ENCODE measurements at regions not wholly inside any gene's neighbourhood (a gene's known extent, or its start where the extent isn't known, plus 50 kb on each side); places are given as distances from the start of the nearest gene placed in this dataset.
"Not testable (repeated sequence)": the region's sequence is repeated elsewhere in the genome, so short reads cannot be mapped to it uniquely, and the experiment has no call there.

DNA sequence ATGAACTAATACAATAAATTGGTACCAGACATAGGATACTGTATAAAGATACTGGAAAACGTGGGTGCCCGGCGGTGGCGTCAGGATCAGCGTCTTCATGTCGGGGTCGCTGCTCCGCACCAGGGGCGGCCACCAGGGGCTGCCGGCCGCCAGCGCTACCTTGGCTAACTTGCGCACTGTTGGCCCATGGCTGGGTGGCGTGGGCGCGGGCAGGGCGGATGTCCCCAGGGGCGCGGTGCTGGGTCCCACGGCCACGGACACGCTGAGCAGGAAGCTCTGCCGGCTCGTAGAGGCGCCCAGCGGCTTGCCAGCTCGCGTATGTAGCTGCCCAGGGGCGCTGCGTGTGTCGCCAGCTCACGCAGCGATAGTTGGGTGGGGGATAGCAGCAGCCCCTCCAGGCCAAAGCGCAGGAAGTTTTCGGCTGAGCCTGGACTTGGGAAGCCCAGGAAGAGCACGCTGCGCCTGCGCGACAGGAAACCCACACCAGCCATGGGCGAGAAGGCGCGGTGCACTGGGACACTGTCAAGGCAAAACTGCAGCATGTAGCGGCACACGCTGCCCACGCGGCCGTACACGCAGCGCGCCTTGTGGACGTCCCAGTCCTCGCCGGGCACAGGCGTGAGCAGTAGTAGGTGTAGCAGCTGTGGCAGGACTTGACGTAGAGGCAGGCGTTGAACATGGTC lies 299.9 kb downstream of the CCDC74A start:
- no peaks in the 10 kb centered on the region for H3K36me3 ChIP-seq
- H3K27me3 ChIP-seq (ENCODE audit: low read depth): peaks cover 27% of the 10 kb centered on the region
- H3K4me1 ChIP-seq: no peaks in the 10 kb centered on the region
- H3K4me3 ChIP-seq: no peak overlapping the region
- intact Hi-C loops (cut with micrococcal nuclease): no loop called here
- DNase-seq: no peak
- H3K27ac ChIP-seq (replicated peaks): no peak overlapping the region
- no peaks in the 10 kb centered on the region for H3K9me3 ChIP-seq (replicated peaks)
- TF ChIP-seq, protein P1, sequence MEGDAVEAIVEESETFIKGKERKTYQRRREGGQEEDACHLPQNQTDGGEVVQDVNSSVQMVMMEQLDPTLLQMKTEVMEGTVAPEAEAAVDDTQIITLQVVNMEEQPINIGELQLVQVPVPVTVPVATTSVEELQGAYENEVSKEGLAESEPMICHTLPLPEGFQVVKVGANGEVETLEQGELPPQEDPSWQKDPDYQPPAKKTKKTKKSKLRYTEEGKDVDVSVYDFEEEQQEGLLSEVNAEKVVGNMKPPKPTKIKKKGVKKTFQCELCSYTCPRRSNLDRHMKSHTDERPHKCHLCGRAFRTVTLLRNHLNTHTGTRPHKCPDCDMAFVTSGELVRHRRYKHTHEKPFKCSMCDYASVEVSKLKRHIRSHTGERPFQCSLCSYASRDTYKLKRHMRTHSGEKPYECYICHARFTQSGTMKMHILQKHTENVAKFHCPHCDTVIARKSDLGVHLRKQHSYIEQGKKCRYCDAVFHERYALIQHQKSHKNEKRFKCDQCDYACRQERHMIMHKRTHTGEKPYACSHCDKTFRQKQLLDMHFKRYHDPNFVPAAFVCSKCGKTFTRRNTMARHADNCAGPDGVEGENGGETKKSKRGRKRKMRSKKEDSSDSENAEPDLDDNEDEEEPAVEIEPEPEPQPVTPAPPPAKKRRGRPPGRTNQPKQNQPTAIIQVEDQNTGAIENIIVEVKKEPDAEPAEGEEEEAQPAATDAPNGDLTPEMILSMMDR (IDR thresholded peaks at IDR 0.05; ENCODE audit: borderline replicate concordance): no peak

DNA sequence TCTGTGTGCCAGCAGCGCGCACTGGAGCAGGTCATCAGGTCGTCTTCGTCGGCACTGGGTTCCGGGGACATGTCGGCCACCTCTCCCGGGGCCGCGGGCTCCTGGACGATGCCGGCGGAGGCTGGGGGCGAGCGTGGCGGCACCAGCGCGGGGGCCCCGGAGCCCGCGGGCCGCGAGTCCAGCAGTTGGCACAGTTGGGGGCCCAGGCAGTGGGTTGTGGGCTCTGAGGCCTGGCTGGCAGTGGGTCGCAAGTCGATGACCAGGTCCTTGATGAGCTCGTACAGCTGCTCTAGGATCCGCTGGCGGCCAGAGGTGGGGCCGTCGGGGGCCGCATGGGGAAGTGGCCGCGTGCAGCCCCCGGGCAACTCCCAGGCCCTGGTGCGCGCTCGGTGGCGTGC lies 300.5 kb downstream of the CCDC74A start:
- H3K36me3 ChIP-seq: no peaks in the 10 kb centered on the region
- no peak overlapping the region for H3K4me3 ChIP-seq
- no peak overlapping the region for H3K27ac ChIP-seq (replicated peaks)
- intact Hi-C loops (cut with micrococcal nuclease): no loop called here
- H3K27me3 ChIP-seq (ENCODE audit: low read depth): peaks cover 27% of the 10 kb centered on the region
- TF ChIP-seq, protein P1 (IDR thresholded peaks at IDR 0.05; ENCODE audit: borderline replicate concordance): no peak
- no peaks in the 10 kb centered on the region for H3K9me3 ChIP-seq (replicated peaks)
- no peak for DNase-seq
- no peaks in the 10 kb centered on the region for H3K4me1 ChIP-seq

DNA sequence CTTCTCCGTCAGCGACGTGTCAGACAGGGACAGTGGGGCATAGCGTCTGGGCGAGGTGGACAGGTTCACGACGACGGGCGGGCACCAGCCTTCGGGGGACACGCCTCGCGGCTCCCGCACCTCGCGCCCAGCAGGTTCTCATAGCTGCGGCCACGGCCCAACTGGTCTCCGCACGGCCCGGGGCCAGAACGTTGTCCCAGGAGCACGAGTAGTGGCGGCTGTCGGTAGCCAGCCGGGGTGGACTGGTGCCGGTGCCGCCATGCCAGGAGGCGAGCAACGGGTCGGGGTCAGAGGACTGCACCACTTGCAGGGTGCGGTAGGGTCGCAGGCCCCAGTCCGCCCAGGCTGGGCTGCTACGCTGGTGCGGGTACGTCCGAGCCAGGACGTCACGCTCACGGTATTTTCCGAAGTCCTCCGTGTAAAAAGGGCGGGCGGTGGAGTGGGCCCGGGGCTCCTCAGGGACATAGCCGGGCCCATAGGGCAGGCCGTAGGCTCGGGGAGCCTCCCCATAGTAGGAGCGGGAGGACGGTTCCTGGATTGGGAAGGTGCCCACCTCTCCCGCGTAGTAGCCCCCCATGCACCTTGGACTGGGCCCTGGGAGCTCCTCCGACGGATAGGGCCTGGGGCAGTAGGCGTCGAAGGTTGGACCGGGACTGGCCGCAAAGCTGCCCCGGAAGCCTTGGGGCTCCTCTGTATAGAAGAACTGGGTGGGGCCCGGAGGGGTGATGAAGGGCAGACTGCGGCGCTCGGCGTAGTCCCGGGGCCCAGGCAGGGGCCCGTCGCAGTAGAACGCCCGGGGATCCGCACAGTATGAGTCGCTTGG lies 301.2 kb downstream of the CCDC74A start:
- H3K9me3 ChIP-seq (replicated peaks); DNase-seq; H3K36me3 ChIP-seq; H3K4me1 ChIP-seq; H3K27ac ChIP-seq (replicated peaks); intact Hi-C loops (cut with micrococcal nuclease); H3K4me3 ChIP-seq: not testable (repeated sequence)
- H3K27me3 ChIP-seq (ENCODE audit: low read depth): peaks cover 33% of the 10 kb centered on the region

DNA sequence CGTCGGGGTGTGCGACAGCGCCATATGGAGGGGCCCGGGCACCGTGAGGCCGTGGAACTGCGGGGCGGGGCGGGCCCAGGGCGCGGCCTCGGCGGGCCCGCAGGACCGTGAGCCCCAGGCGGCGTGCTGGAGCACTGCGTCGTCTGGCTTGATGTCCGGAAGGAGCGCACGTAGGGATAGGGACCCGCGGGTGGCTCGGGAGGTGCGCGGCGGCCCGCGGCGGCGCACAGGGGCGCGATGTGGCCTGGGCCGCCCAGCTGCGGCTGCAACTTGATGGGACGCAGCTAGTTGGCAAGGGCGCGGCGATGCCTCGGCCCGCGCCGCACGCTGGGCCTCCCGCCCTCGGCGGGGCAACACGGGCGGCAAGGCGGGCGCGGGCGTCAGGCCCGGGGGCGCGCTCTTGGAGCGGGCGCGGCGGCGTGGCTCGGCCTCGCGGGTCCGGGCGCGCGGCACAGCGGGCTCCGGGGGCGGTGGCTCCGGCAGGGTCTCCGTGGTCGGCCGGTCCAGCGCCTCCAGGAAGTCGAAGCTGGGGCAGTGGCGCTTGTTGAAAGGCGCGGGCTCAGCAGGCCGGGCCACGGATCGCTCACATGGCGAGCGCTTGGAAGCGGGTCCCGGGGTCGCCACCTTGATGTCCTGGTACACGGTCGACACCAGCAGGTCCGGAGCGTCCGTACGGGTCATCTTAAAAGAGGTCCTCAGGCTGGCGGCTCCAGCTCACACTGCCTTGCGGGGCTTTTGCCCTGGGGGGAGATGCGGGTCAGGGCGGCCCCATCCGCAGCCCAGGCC lies 302.0 kb downstream of the CCDC74A start:
- H3K27me3 ChIP-seq (ENCODE audit: low read depth): peaks cover 39% of the 10 kb centered on the region
- intact Hi-C loops (cut with micrococcal nuclease); H3K4me3 ChIP-seq; H3K27ac ChIP-seq (replicated peaks); H3K36me3 ChIP-seq; DNase-seq; H3K4me1 ChIP-seq; H3K9me3 ChIP-seq (replicated peaks): not testable (repeated sequence)

DNA sequence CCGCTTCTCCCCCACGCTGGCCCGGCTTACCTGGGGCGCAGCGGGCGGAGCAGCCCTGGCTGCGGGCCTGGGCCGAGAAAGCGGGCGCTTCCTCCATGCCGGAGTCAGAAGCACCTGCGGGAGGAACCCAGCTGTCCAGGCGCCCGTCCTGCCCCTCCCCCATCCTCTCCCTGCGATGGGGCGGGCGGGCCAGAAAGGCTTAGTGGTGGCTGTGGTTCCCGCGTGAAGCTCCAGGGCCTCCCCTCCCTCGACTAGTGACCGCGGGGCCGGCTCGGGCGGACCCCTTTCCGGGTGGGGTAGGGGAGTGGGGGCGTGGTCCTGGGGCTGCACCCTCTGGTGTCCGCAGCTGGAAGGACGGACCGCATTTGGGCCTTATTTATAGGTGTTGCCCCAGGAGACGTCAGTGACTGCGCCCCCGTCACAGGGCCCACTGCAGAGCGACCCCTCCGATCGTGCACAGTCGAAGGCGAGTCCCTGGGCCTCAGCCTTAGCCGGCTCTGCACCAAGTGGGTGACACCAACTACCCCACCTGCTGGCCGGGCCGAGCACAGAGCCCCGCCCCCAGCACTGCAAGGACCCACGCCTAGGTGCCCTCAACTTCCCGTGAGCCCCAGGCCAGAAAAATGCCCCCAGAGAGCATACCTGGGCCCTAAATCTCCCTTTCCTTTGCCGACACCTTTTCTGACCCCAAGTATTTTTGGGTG lies 302.7 kb downstream of the CCDC74A start:
- intact Hi-C loops (cut with micrococcal nuclease); H3K36me3 ChIP-seq; H3K4me3 ChIP-seq; H3K9me3 ChIP-seq (replicated peaks); DNase-seq; H3K4me1 ChIP-seq; H3K27ac ChIP-seq (replicated peaks): not testable (repeated sequence)
- peaks cover 46% of the 10 kb centered on the region for H3K27me3 ChIP-seq (ENCODE audit: low read depth)

DNA sequence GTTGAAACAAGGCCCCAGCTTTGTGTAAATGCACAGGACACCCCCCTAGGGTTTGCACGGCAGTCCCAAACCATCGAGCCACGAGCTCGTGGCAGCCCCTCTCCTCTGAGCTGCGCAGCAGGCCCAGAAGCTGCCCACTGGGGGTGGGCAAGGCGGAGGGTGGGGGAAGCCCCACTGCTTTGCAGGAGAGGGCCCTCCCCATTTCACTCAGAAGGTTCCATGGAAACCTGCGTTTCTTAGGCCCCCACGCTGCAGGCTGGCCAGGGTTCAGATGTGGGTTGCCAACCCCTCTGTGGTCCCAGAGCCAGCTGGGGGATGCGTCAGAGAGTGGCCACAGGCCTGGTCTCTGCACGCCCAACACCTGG lies 303.2 kb downstream of the CCDC74A start:
- DNase-seq; H3K4me3 ChIP-seq; H3K27ac ChIP-seq (replicated peaks); H3K9me3 ChIP-seq (replicated peaks); H3K36me3 ChIP-seq; H3K4me1 ChIP-seq; intact Hi-C loops (cut with micrococcal nuclease): not testable (repeated sequence)
- peaks cover 51% of the 10 kb centered on the region for H3K27me3 ChIP-seq (ENCODE audit: low read depth)

DNA sequence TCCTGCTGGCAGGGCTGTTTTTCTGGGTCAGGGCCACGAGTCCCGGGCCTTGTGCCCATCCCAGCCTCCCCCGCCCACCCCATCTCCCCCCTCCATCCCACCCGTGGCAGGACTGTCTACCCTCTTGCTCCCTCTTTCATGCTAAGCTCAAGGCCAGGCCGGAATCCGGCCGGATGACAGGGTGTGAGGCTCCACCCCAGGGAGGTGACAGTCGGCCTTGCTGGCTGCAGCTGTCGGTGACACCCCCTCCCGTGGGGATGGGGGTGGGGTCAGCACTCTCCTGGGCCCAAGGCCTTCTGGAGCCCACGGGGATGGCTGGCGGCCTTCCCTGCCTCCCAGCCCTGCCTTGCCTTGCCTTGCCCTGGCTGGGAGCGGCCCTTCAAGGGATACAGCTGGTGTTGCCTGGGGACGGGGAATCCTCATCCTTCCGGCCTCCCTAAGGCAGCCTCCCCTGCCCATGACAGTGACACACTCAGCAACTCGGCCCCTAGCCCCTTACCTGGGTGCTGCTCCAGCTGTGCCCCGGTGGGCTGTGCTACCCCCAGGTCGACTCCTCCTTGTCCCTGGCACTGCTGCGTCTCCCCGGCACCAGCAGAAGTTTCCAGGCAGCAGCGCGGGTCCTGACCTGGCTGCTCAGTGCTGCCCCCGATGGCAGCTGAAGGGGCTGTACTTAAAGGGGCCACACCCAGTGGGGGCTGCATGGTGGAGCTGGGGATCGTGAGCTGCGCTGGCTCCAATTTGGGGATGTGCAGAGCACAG lies 303.9 kb downstream of the CCDC74A start:
- intact Hi-C loops (cut with micrococcal nuclease): not testable (repeated sequence)

DNA sequence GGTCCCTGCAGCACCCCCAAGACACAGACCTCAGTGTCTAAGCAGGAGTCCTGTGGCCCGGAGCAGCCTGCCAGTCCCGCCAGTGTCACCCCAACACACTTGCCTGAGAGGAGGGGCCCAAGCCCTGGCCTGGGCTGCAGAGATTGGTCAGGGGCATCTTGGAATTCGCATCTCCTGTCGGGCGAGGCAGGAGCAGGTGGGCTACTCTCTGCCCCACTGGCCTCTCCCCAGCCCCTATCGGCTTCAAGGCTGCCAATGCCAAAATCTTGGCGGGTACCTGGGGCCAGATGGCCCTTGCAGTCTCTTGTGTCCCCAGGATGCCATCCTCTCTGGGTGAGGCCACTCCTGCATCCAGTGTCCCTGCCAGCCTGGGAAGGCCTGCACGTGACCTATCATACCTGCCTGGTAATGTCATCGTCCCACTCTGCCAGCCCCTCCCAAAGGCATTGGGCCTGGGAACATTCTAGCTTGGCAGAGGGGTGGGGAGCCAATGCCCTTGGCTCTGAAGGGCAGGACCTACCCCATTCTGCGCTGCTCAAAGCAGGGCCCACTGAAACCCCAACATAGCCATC lies 304.6 kb downstream of the CCDC74A start:
- H3K36me3 ChIP-seq; intact Hi-C loops (cut with micrococcal nuclease); H3K27ac ChIP-seq (replicated peaks); H3K4me1 ChIP-seq; DNase-seq; H3K9me3 ChIP-seq (replicated peaks); H3K4me3 ChIP-seq: not testable (repeated sequence)
- H3K27me3 ChIP-seq (ENCODE audit: low read depth): peaks cover 55% of the 10 kb centered on the region

More for the DNA sequence above, 303.9 kb downstream of the CCDC74A start:
- not testable (repeated sequence) for H3K36me3 ChIP-seq; H3K9me3 ChIP-seq (replicated peaks); DNase-seq; H3K4me3 ChIP-seq; H3K27ac ChIP-seq (replicated peaks); H3K4me1 ChIP-seq
- peaks cover 55% of the 10 kb centered on the region for H3K27me3 ChIP-seq (ENCODE audit: low read depth)

DNA sequence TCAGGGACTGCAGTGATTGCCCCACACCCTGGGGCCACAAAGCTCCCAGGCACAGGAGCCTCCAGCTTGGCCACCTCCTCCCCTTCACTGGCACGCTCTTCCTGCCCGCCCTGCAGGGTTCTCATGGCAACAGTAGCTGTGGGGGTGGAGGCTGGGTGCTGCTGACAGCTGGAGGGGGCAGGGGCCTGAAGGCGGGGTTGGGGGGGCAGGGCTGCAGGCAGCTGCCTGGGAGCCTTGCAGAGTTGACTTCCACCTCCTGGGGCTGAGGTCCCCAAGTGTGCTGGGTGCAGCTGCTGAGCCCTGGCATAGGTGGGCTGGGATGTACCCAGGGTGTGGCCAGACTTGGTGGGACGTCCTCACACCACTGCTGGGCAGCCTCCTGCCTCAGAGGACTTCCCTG lies 305.2 kb downstream of the CCDC74A start:
- DNase-seq; H3K9me3 ChIP-seq (replicated peaks); H3K4me1 ChIP-seq; intact Hi-C loops (cut with micrococcal nuclease); H3K27ac ChIP-seq (replicated peaks); H3K36me3 ChIP-seq; H3K4me3 ChIP-seq: not testable (repeated sequence)
- H3K27me3 ChIP-seq (ENCODE audit: low read depth): peaks cover 55% of the 10 kb centered on the region

Measured in left ventricle myocardium inferior (tissue), 1 donor.